Effector CD8-positive, alpha-beta T cell (primary cell): ENCODE measurements at regions not wholly inside any gene's neighbourhood (a gene's known extent, or its start where the extent isn't known, plus 50 kb on each side); places are given as distances from the start of the nearest gene placed in this dataset.
A peak's percentile ranks its signal among the peaks of the same experiment; 100 is the strongest.

Experiments
- DNase-seq: peaks from one replicate; lab custom pipeline; 2025; lab: John Stamatoyannopoulos, UW

DNA sequence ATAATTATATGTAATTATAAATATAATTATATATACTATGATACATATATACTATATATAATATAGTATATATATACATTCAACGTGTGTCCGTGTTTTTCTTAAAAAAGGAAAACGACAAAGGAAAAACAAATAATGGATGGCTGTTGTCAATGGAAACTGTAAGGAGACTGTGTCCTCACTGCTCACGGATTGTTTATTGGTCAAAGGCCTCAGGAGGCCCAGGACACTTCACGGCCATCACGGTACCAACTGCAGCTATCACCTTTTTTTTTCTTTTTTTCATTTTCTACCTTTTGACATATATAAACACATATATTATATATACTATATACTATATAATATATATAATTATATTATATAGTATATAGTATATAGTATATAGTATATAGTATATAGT is 113.4 kb downstream of the SPTSSA start:
- no peak for DNase-seq

GRCh38 chr14:34347683-34348082 is 114.4 kb downstream of the SPTSSA start:
- no peak for DNase-seq

GRCh38 chr14:34345718-34346465 is 116.1 kb downstream of the SPTSSA start:
- DNase-seq, result no peak

DNA sequence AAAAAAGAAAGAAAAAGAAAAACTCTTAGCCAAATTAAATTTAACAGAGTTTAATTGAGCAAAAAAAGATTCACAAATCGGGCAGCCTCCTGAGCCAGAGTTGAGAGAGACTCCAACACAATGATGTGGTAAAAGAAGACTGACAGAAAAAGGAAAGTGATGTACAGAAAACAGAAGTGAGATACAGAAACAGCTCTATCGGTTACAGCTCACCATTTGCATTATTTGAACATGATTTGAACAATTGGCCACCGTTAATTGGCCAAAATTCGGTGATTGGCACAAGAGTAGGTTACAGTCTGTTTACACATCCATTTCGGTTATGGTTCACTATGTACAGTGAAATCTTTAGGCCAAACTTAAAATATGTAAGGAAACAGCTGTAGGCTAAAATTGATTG is 117.7 kb downstream of the SPTSSA start:
- DNase-seq, result no peak

- no peak for DNase-seq
Observed at GRCh38 chr14:34340025-34340625, 121.9 kb downstream of the SPTSSA start.

- no peak for DNase-seq
Observed at GRCh38 chr14:34338056-34338455, 124.0 kb downstream of the SPTSSA start.

DNA sequence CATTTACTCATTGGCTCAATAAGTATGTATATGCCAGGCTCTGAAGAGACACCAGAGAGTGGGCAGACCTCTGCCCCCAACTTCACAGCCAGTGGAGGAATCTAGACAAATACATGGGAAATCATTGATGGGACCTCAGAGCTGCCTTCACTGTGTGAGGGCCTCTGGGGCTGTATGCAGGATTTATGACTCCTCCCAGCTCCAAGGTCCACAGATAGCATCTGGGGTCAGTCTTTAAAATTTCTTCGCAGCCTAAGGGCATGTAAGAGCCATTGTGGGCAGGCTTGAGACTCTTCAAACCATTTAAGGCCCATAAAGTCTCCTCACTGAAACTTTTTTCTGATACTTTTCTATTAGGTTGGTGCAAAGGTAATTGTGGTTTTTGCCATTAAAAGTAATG is 125.5 kb downstream of the SPTSSA start:
- DNase-seq, result no peak

- no peak for DNase-seq
Observed at GRCh38 chr14:34335968-34336367, 126.1 kb downstream of the SPTSSA start.

GRCh38 chr14:34334329-34334728 is 127.7 kb downstream of the SPTSSA start:
- no peak for DNase-seq

DNA sequence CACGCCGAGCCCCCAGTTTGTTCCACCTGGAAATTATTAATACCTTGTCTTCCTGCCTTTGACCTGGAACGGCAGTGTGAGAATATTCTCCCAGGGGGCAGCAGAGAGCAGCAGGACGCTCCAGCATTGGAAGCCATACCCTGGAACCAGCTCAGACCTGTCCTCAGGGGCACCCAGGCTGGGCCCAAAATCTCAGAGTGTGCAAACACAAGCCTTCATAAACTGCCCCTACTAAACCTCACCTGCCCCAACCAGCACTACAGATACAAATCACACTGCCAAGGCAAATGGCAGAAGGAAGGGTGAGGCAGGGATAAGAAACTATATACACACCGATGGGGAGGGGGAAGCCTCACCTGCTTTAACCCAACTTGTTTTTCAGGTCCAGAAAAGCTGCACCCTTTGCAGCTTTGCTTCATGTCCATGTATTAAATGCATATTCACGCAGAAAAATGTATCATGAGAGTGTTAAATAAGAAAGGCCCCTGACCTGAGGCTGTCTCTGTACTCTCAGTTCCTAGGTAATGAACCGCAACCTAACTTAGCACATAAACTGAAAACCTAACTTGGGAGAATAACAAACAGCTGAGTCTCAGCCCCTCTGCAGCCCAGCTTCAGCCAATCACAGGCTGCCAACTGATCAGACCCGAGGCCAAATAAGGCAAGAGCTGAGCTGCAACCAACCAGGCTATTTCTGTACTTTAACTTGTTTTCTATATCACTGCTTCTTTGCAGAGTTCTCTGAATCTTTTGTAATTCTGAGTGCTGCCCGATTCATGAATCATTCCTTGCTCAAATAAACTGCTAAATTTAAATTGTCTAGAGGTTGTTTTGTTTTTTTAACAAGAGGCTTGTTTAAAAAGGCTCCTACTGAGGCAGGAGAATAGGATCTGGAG is 130.1 kb downstream of the SPTSSA start:
- peak; percentile 2 for DNase-seq

DNA sequence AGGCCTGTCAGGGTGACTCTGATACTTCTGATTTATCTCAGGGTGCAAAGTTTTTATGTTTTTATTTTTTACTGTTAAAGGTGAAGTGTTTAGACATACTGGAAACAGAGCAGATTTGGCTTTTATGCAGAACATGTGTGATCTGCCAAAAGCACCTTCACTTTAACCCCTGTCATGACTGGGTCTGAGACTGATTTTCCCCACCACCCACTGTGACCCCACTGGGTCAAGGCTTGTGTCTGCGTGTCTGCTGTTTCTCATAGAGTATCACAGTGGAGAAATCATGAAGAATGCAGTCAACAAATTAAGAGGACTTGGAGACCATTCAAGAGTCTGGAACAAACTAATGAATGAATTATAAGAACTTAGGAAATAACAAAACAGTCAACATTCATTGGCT is 131.2 kb downstream of the SPTSSA start:
- no peak for DNase-seq

- DNase-seq, result no peak
Observed at GRCh38 chr14:34329301-34329700, 132.7 kb downstream of the SPTSSA start.

DNA sequence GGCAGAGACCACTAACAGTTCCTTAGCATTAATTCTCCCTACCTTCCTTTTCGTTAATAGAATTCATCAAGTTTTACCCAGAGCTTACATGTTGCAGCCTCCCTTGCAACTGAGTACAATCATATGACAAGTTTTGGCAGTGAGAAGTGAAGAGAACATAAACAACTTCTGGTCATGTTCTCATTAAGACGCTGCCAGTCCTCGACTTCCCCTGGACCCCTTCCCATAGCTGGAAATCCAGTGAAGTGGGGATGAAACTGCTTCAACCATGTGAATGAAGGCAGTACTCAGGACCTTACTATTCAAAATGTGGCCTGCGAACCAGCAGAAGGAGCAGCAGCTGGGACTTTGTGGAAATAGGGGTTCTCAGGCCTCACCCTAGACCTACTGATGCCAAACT is 133.9 kb downstream of the SPTSSA start:
- DNase-seq, result no peak

- no peak for DNase-seq
Observed at GRCh38 chr14:34325493-34325892, 136.5 kb downstream of the SPTSSA start.

DNA sequence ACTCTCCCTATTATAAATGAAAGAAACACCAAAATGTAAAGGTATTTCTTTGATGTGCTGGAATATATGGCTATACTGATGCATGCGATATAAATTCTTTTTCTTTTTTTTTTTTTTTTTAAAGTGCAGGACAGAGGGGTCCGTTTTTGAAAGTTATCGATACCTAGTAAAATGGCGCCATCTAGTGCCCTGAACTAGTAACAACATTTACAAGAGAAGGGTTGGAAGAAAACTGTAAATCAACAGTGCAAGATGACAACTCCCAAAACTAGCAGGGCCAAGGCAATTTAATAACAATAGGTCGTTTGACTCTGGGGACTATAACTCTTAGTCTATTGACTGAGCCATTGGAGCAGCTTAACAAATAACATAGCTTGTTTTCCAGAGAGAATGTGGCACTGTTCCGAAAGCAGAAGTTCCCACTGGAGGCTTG is 137.7 kb downstream of the SPTSSA start:
- DNase-seq, result no peak

DNA sequence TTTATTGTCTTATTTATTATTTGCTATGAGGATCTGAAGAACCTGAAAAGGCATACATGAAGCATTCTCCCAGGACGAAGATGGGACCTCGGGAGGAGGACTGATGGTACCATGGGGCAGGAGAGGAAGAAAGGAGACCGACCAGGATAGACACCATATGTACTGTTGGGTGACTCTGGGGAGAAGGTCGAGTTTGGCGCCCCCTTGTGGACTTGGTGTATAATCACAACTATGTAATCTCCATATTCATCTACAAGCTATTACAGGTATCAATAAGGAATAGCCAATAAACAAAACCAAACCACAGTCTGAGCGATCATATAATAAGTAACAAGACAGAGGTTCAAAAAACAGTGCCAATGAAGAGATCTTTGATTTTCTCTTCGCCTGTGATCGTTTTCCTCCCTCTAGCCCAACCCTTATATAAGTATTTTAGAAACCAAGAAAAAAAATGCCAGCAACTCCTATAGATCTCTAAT is 139.1 kb downstream of the SPTSSA start:
- DNase-seq, result peak; percentile 56

DNA sequence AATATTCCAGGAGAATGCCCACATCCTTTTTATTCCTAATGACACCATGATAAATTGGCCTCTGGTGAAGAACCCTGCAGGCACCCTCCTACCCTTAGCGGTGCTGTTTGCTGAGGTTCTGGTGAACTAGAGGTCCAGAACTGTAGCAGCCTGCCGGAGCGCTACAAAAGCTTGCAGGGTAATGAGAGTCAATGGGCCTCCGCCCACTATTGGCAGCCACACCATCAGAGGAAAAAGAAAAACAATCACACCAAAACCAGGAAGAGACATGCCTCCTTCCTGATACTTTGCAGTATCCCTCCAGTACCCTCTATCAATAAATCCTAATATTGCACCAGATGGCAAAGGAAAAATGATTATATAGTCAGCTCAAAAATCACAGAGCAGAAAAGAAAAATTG is 142.9 kb downstream of the SPTSSA start:
- DNase-seq, result no peak

- no peak for DNase-seq
Observed at GRCh38 chr14:34318014-34318413, 144.0 kb downstream of the SPTSSA start.

DNA sequence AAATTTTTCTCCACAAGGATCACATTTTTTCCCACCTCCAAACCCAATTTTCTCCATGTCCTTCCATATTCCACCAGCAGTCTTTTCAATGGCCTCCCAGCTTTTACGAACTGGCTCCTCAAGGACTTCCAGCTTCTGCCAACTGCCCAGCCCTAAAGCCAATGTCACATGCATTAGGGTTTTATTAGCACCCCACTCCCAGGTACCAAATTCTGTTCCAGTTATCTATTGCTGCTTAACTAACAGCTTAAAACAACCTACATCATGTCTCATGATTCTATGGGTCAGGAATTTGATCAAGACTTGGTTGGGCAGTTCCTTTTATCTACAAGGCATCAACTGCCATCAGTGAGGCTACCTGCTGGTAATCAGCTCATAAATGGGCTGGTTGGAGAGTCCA is 151.3 kb downstream of the SPTSSA start:
- DNase-seq, result no peak

- no peak for DNase-seq
Observed at GRCh38 chr14:34303811-34304210, 158.2 kb downstream of the SPTSSA start.

DNA sequence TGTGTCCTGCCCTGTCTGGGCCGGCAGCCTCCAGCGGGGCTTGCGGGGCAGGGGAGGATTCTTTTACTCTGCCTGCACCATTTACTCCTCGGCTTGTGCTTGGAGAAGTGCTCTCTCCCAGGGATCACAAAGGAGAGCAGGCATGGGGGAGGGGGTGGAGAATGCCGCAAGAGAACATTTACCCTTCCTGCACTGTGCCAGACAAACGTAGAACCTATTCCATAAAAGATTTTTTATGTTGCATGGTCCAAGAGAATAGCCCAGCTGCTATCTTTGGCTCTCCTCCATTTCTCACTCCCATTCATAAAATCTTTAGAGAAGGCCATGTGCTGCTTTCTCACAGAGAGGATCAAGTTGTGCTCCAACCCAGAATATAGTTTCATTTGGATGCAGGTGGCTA is 159.4 kb downstream of the SPTSSA start:
- DNase-seq, result no peak

- DNase-seq, result no peak
Observed at GRCh38 chr14:34300882-34301734, 160.9 kb downstream of the SPTSSA start.
